ENCODE measurements at regions not wholly inside any gene's neighbourhood (a gene's known extent, or its start where the extent isn't known, plus 50 kb on each side); places are given as distances from the start of the nearest gene placed in this dataset.

DNA sequence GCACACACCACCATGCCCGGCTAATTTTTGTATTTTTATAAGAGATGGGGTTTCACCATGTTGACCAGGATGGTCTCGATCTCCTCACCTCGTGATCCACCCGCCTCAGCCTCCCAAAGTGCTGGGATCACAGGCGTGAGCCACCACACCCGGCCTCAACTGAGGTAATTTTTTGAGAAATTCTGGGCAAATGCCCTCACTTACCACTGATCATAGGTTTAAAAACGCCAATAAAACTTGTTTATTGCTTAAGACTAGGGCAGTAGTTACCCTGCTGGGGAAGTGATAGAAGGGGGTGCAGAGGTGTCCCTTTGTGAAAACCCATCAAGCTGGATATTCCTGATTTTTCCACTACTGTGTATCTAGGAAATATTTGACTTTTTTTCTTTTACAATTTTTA lies 196.3 kb downstream of the BCAS1 start:
- TF ChIP-seq ZNF384 (IDR thresholded peaks at IDR 0.05) (no peak), SUZ12 (IDR thresholded peaks at IDR 0.05) (no peak), TARDBP (IDR thresholded peaks at IDR 0.05) (no peak), FOXK2 (IDR thresholded peaks at IDR 0.05) (no peak)
